ENCODE measurements at regions not wholly inside any gene's neighbourhood (a gene's known extent, or its start where the extent isn't known, plus 50 kb on each side); places are given as distances from the start of the nearest gene placed in this dataset.

DNA sequence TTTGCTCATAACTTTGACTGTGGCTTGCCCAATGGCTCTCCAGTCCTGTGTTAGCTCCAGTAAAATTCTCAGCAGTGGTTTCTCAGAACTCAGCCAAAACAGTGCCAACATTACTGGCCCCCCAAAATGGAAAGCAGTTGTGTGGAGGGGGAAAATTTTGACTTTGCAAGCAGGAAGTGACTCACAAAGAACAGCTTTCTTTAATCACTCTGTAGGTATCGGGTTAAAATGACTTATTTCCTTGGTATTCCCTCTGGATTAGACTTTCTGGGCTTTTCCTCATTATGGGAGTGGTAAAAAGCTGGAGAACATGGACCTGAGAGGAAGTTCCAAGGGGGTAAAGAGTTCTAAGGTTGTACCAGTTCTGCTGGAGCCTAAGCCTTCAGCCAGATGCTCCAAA, 175.7 kb upstream of the RND3 start:
- ChIA-PET POLR2A (no interaction called here), CTCF (no interaction called here)
- no CpG with 5 or more reads among the region's 1 CpG for WGBS (ENCODE audit: insufficient coverage)
- H3K4me1 ChIP-seq (ENCODE audit: control insufficient read depth in 1 of 2, extremely low read depth in 1 of 2, insufficient read depth in 2 of 2, low read length in 2 of 2), result no peaks in the 10 kb centered on the region
- no peaks in the 10 kb centered on the region for H3K27me3 Mint-ChIP-seq
- no peaks in the 10 kb centered on the region for H3K27me3 ChIP-seq (replicated peaks in 1 of 2; ENCODE audit: control insufficient read depth in 2 of 2, extremely low read depth in 1 of 2, insufficient read depth in 2 of 2, low read length in 1 of 2)
- H3K27ac Mint-ChIP-seq, result no peak overlapping the region
- H3K27ac ChIP-seq (ENCODE audit: low read length), result no peak overlapping the region
- ATAC-seq (replicated peaks in 1 of 4) (no peak), DNase-seq (no peak)
- peaks cover 2 to 17% (median 17%) of the 10 kb centered on the region in 3 donors for H3K9me3 Mint-ChIP-seq
- no peaks in the 10 kb centered on the region for H3K36me3 ChIP-seq (ENCODE audit: control insufficient read depth in 2 of 2, extremely low read depth in 1 of 2, insufficient read depth in 1 of 2, low read length in 1 of 2)
- H3K4me3 ChIP-seq (ENCODE audit: control insufficient read depth in 1 of 2, extremely low read depth in 1 of 2, low read length in 1 of 2), result no peak overlapping the region
- no peaks in the 10 kb centered on the region for H3K9me3 ChIP-seq
- no peak overlapping the region for H3K4me3 Mint-ChIP-seq
- H3K4me1 Mint-ChIP-seq, result no peaks in the 10 kb centered on the region
- H3K36me3 Mint-ChIP-seq, result no peaks in the 10 kb centered on the region

DNA sequence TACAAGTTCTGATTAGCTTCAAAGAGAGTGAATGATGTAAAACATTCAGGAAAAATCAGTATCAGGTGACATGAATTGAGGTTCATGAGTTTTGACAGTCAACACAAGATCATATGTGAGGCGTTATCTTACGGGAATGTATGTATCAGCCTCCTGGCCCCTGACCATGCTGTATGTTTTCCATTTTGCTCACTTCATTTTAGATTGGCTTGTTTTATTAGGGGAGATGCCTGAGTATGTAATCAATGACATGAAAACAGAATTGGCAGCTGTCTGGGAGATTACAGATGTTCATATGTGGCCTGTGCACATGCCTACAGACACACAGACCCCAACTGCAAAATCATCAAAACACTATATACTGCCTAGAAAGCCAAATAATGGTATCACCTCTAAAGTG, 168.5 kb upstream of the RND3 start:
- DNase-seq (no peak), ATAC-seq (replicated peaks in 1 of 4) (no peak)
- H3K4me1 ChIP-seq (ENCODE audit: control insufficient read depth in 1 of 2, extremely low read depth in 1 of 2, insufficient read depth in 2 of 2, low read length in 2 of 2), result no peaks in the 10 kb centered on the region
- no peaks in the 10 kb centered on the region for H3K9me3 ChIP-seq
- no peaks in the 10 kb centered on the region for H3K36me3 Mint-ChIP-seq
- H3K27me3 ChIP-seq (replicated peaks in 1 of 2; ENCODE audit: control insufficient read depth in 2 of 2, extremely low read depth in 1 of 2, insufficient read depth in 2 of 2, low read length in 1 of 2), result no peaks in the 10 kb centered on the region
- H3K27ac ChIP-seq (ENCODE audit: low read length), result no peak overlapping the region
- H3K27ac Mint-ChIP-seq, result no peak overlapping the region
- H3K4me3 ChIP-seq (ENCODE audit: control insufficient read depth in 1 of 2, extremely low read depth in 1 of 2, low read length in 1 of 2), result no peak overlapping the region
- no peaks in the 10 kb centered on the region for H3K27me3 Mint-ChIP-seq
- WGBS (ENCODE audit: insufficient coverage), result 81% methylated on average over 2 of the region's 2 CpGs
- no peaks in the 10 kb centered on the region for H3K36me3 ChIP-seq (ENCODE audit: control insufficient read depth in 2 of 2, extremely low read depth in 1 of 2, insufficient read depth in 1 of 2, low read length in 1 of 2)
- ChIA-PET CTCF (no interaction called here), POLR2A (no interaction called here)
- H3K4me3 Mint-ChIP-seq, result no peak overlapping the region
- H3K4me1 Mint-ChIP-seq, result no peaks in the 10 kb centered on the region
- H3K9me3 Mint-ChIP-seq, result peaks cover 5 to 13% (median 6%) of the 10 kb centered on the region in 3 donors

DNA sequence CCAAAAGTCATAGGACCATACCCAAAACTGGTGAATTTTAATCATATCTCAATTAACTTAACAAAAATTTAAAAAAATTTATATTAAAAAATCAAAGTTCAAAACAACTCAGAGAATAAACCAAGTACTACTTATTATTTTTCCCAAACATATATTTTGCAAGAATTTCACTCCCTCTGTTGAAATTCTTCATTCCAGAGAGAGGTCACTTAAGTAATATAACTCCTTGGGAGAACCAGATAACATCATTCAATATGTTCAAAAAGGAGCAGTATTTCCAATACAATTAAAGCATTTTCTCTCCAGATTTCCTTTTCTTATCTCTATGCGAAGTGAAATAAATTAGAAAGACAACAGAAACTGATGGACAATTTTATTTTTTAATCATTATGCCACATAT, 165.9 kb upstream of the RND3 start:
- ChIA-PET CTCF (no interaction called here), POLR2A (no interaction called here)
- no peak overlapping the region for H3K4me3 ChIP-seq (ENCODE audit: control insufficient read depth in 1 of 2, extremely low read depth in 1 of 2, low read length in 1 of 2)
- no CpG with 5 or more reads among the region's 1 CpG for WGBS (ENCODE audit: insufficient coverage)
- no peak overlapping the region for H3K4me3 Mint-ChIP-seq
- ATAC-seq (replicated peaks in 1 of 4) (no peak), DNase-seq (no peak)
- H3K27me3 ChIP-seq (replicated peaks in 1 of 2; ENCODE audit: control insufficient read depth in 2 of 2, extremely low read depth in 1 of 2, insufficient read depth in 2 of 2, low read length in 1 of 2), result no peaks in the 10 kb centered on the region
- H3K27ac Mint-ChIP-seq, result no peak overlapping the region
- no peaks in the 10 kb centered on the region for H3K9me3 ChIP-seq
- H3K27ac ChIP-seq (ENCODE audit: low read length), result no peak overlapping the region
- no peaks in the 10 kb centered on the region for H3K36me3 Mint-ChIP-seq
- no peaks in the 10 kb centered on the region for H3K4me1 ChIP-seq (ENCODE audit: control insufficient read depth in 1 of 2, extremely low read depth in 1 of 2, insufficient read depth in 2 of 2, low read length in 2 of 2)
- no peaks in the 10 kb centered on the region for H3K27me3 Mint-ChIP-seq
- H3K4me1 Mint-ChIP-seq, result no peaks in the 10 kb centered on the region
- H3K36me3 ChIP-seq (ENCODE audit: control insufficient read depth in 2 of 2, extremely low read depth in 1 of 2, insufficient read depth in 1 of 2, low read length in 1 of 2), result no peaks in the 10 kb centered on the region
- peaks cover under 1 to 10% (median 3%) of the 10 kb centered on the region in 3 donors for H3K9me3 Mint-ChIP-seq

DNA sequence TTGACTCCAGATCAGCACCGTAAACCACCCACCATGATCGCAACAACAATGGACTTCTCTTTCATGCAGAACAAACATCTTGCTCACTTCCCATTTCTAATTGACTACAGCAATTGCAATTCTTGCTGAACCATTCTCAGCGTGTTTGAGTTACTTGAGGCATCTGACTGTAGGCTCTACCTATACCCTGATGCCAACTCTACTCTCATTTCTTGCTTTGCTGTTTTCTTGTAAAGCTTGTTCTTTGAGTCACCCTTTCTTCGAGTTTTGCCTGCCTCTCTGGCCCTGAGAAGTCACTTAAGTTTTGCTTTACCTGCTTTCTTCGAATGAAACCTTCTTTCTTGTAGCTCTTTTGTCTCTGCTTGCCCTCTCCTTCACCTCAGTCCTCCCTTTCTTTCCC, 160.5 kb upstream of the RND3 start:
- no peaks in the 10 kb centered on the region for H3K36me3 ChIP-seq (ENCODE audit: control insufficient read depth in 2 of 2, extremely low read depth in 1 of 2, insufficient read depth in 1 of 2, low read length in 1 of 2)
- POLR2A ChIA-PET, result no interaction called here
- H3K27me3 ChIP-seq (replicated peaks in 1 of 2; ENCODE audit: control insufficient read depth in 2 of 2, extremely low read depth in 1 of 2, insufficient read depth in 2 of 2, low read length in 1 of 2), result no peaks in the 10 kb centered on the region
- CTCF ChIA-PET, result no interaction called here
- H3K27ac ChIP-seq (ENCODE audit: low read length), result no peak overlapping the region
- no peak for DNase-seq
- no peaks in the 10 kb centered on the region for H3K36me3 Mint-ChIP-seq
- H3K27ac Mint-ChIP-seq, result no peak overlapping the region
- H3K9me3 ChIP-seq, result no peaks in the 10 kb centered on the region
- 59% methylated on average over 4 of the region's 5 CpGs for WGBS (ENCODE audit: insufficient coverage)
- no peaks in the 10 kb centered on the region for H3K4me1 Mint-ChIP-seq
- H3K9me3 Mint-ChIP-seq, result no peaks in the 10 kb centered on the region
- no peaks in the 10 kb centered on the region for H3K4me1 ChIP-seq (ENCODE audit: control insufficient read depth in 1 of 2, extremely low read depth in 1 of 2, insufficient read depth in 2 of 2, low read length in 2 of 2)
- no peak overlapping the region for H3K4me3 ChIP-seq (ENCODE audit: control insufficient read depth in 1 of 2, extremely low read depth in 1 of 2, low read length in 1 of 2)
- H3K4me3 Mint-ChIP-seq, result no peak overlapping the region
- no peak for ATAC-seq (replicated peaks in 1 of 4)
- H3K27me3 Mint-ChIP-seq, result no peaks in the 10 kb centered on the region

DNA sequence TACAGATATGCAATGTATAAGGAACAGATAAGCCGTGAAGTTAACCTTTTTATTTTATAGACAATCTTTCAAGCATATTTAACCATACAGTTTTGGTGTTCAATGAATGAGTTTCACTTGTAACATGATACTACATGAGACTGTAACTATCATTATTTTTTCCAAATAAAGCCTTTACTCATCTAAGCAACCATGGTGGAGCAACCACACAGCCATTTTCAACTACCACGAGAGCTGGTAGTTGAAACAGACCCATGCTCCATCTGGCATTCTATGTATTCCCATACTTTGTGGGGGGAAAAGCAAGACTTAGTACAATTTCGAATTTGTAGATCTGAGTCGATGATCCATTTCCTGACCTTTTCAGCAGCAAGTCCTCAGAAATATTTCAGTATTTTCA, 159.3 kb upstream of the RND3 start:
- Histone ChIP-seq H3K27me3 (replicated peaks in 1 of 2; ENCODE audit: control insufficient read depth in 2 of 2, extremely low read depth in 1 of 2, insufficient read depth in 2 of 2, low read length in 1 of 2) (no peaks in the 10 kb centered on the region), H3K4me1 (ENCODE audit: control insufficient read depth in 1 of 2, extremely low read depth in 1 of 2, insufficient read depth in 2 of 2, low read length in 2 of 2) (no peaks in the 10 kb centered on the region), H3K36me3 (ENCODE audit: control insufficient read depth in 2 of 2, extremely low read depth in 1 of 2, insufficient read depth in 1 of 2, low read length in 1 of 2) (no peaks in the 10 kb centered on the region), H3K9me3 (no peaks in the 10 kb centered on the region), H3K27ac (ENCODE audit: low read length) (no peak overlapping the region), H3K4me3 (ENCODE audit: control insufficient read depth in 1 of 2, extremely low read depth in 1 of 2, low read length in 1 of 2) (no peak overlapping the region)
- Mint-ChIP-seq H3K36me3 (no peaks in the 10 kb centered on the region), H3K4me3 (no peak overlapping the region), H3K27me3 (no peaks in the 10 kb centered on the region), H3K4me1 (no peaks in the 10 kb centered on the region), H3K27ac (no peak overlapping the region), H3K9me3 (no peaks in the 10 kb centered on the region)
- DNase-seq (no peak), ATAC-seq (replicated peaks in 1 of 4) (no peak)
- CTCF ChIA-PET, result no interaction called here
- whole genome bisulfite sequencing (ENCODE audit: insufficient coverage), result no CpG with 5 or more reads among the region's 4 CpGs
- POLR2A ChIA-PET, result no interaction called here

DNA sequence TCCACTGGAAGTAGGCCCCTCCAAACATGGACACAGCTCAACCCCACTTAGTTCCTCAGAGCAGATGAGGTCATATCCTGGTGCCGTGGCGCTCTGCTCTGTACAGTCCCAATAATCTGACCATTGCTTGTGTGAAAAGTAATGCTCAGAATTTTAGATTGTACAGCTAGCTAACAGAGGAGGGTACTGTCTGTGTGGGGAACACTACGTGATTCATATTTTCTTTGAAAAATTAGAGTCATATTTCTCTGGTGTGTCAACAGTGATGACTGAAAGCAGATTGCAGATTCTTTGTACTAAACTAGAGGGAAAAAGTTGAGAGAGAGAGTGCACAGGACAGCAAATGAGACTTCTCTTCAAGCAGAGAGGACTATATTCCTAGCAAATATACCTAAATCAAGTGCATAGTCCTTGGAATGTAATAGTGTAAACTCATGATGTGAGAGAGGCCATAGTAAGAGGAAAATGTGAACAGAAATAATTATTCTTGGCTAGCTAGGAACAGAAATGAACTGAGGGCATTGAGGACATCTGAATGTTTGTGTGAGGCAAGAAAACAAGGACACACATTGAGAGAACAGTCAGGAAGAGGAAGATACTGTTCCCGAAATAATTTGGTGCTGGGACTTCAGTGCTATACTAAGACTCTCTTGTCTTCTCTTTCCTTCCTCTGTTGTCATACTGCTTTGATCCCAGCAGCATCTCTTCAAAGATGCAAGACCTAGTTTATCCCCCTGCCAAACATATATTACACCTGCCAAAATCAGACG, 157.0 kb upstream of the RND3 start:
- ChIA-PET CTCF (no interaction called here), POLR2A (no interaction called here)
- Mint-ChIP-seq H3K27ac (no peak overlapping the region), H3K4me1 (no peaks in the 10 kb centered on the region), H3K9me3 (no peaks in the 10 kb centered on the region), H3K36me3 (no peaks in the 10 kb centered on the region), H3K4me3 (no peak overlapping the region), H3K27me3 (no peaks in the 10 kb centered on the region)
- ATAC-seq (replicated peaks in 1 of 4), result no peak
- Histone ChIP-seq H3K36me3 (ENCODE audit: control insufficient read depth in 2 of 2, extremely low read depth in 1 of 2, insufficient read depth in 1 of 2, low read length in 1 of 2) (no peaks in the 10 kb centered on the region), H3K27me3 (replicated peaks in 1 of 2; ENCODE audit: control insufficient read depth in 2 of 2, extremely low read depth in 1 of 2, insufficient read depth in 2 of 2, low read length in 1 of 2) (no peaks in the 10 kb centered on the region), H3K27ac (ENCODE audit: low read length) (no peak overlapping the region), H3K4me1 (ENCODE audit: control insufficient read depth in 1 of 2, extremely low read depth in 1 of 2, insufficient read depth in 2 of 2, low read length in 2 of 2) (no peaks in the 10 kb centered on the region), H3K9me3 (no peaks in the 10 kb centered on the region), H3K4me3 (ENCODE audit: control insufficient read depth in 1 of 2, extremely low read depth in 1 of 2, low read length in 1 of 2) (no peak overlapping the region)
- DNase-seq, result no peak
- WGBS (ENCODE audit: insufficient coverage), result no CpG with 5 or more reads among the region's 5 CpGs

DNA sequence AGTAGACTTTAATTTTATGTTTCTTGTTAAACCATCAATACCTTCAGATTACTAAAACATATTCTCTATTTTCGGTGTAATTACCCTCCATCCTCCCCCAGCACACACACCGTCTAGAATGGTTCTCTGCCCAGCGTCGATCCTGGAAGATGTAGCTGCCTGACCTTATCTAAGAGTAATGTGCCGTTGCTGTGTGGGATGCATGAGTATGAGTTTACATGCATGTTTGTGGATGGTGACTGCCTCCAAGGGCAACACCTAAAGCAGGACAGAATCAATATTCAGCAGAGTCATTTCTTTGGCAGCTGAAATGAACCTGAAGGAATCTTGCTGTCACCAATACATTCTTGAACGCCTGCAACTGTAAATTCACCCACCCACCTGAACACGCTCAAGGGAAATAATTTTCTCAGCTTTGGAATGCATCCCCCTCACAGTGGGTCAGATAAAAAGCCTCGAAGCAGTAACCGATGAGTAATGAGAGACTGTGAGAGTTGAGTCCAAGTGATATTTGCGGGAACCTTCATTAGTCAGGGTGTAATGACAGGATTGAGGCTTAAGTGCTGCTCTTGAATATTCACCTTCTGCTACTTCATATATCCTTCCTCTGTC, 155.8 kb upstream of the RND3 start:
- H3K9me3 ChIP-seq, result no peaks in the 10 kb centered on the region
- POLR2A ChIA-PET, result no interaction called here
- no peak for ATAC-seq (replicated peaks in 1 of 4)
- Mint-ChIP-seq H3K36me3 (no peaks in the 10 kb centered on the region), H3K27ac (no peak overlapping the region), H3K27me3 (no peaks in the 10 kb centered on the region), H3K4me3 (no peak overlapping the region), H3K4me1 (no peaks in the 10 kb centered on the region), H3K9me3 (no peaks in the 10 kb centered on the region)
- no peaks in the 10 kb centered on the region for H3K4me1 ChIP-seq (ENCODE audit: control insufficient read depth in 1 of 2, extremely low read depth in 1 of 2, insufficient read depth in 2 of 2, low read length in 2 of 2)
- no peak overlapping the region for H3K4me3 ChIP-seq (ENCODE audit: control insufficient read depth in 1 of 2, extremely low read depth in 1 of 2, low read length in 1 of 2)
- CTCF ChIA-PET, result no interaction called here
- 80% methylated on average over 1 of the region's 10 CpGs for WGBS (ENCODE audit: insufficient coverage)
- H3K27me3 ChIP-seq (replicated peaks in 1 of 2; ENCODE audit: control insufficient read depth in 2 of 2, extremely low read depth in 1 of 2, insufficient read depth in 2 of 2, low read length in 1 of 2), result no peaks in the 10 kb centered on the region
- DNase-seq, result no peak
- no peaks in the 10 kb centered on the region for H3K36me3 ChIP-seq (ENCODE audit: control insufficient read depth in 2 of 2, extremely low read depth in 1 of 2, insufficient read depth in 1 of 2, low read length in 1 of 2)
- no peak overlapping the region for H3K27ac ChIP-seq (ENCODE audit: low read length)

Data from T-cell (primary cell).